ENCODE measurements at regions not wholly inside any gene's neighbourhood (a gene's known extent, or its start where the extent isn't known, plus 50 kb on each side); places are given as distances from the start of the nearest gene placed in this dataset.

- DNase-seq (no peak), ATAC-seq (no peak)
- Histone ChIP-seq H3K27ac (no peak overlapping the region), H3K36me3 (ENCODE audit: insufficient read depth in 1 of 2, low read depth in 1 of 2) (no peaks in the 10 kb centered on the region), H3K9me3 (no peaks in the 10 kb centered on the region), H3K27me3 (ENCODE audit: insufficient read depth in 3 of 3, low read length in 2 of 3) (no peaks in the 10 kb centered on the region), H3K4me3 (no peak overlapping the region), H3K4me1 (no peaks in the 10 kb centered on the region)
- intact Hi-C loops (cut with DNase I), result no loop called here
- WGBS, 3 donors, result 81 to 88% (median 83%) methylated on average over 3 of the region's 3 CpGs
- TF ChIP-seq CTCF (IDR thresholded peaks at IDR 0.05), result no peak
Observed at GRCh38 chr3:106381286-106381938, 512.6 kb upstream of the CBLB start.

GRCh38 chr3:106381939-106382335, 513.1 kb upstream of the CBLB start:
- DNase-seq (no peak), ATAC-seq (no peak)
- no peaks in the 10 kb centered on the region for H3K9me3 ChIP-seq
- intact Hi-C loops (cut with DNase I), result no loop called here
- no peaks in the 10 kb centered on the region for H3K4me1 ChIP-seq
- H3K36me3 ChIP-seq (ENCODE audit: insufficient read depth in 1 of 2, low read depth in 1 of 2), result no peaks in the 10 kb centered on the region
- H3K27ac ChIP-seq, result no peak overlapping the region
- H3K27me3 ChIP-seq (ENCODE audit: insufficient read depth in 3 of 3, low read length in 2 of 3), result no peaks in the 10 kb centered on the region
- TF ChIP-seq CTCF (IDR thresholded peaks at IDR 0.05), result no peak
- no peak overlapping the region for H3K4me3 ChIP-seq

- 86 to 91% (median 91%) methylated on average over 3 of the region's 3 CpGs for WGBS, 3 donors
- H3K27ac ChIP-seq, result no peak overlapping the region
- no peak for TF ChIP-seq CTCF (IDR thresholded peaks at IDR 0.05)
Observed at GRCh38 chr3:106386050-106386449, 517.2 kb upstream of the CBLB start.

GRCh38 chr3:106392915-106393314, 524.1 kb upstream of the CBLB start:
- 94 to 97% (median 96%) methylated on average over 1 of the region's 1 CpG for WGBS, 3 donors
- intact Hi-C loops (cut with DNase I), result no loop called here
- no peak for TF ChIP-seq CTCF (IDR thresholded peaks at IDR 0.05)
- Histone ChIP-seq H3K4me1 (no peaks in the 10 kb centered on the region), H3K27ac (no peak overlapping the region), H3K4me3 (no peak overlapping the region), H3K27me3 (ENCODE audit: insufficient read depth in 3 of 3, low read length in 2 of 3) (no peaks in the 10 kb centered on the region), H3K36me3 (ENCODE audit: insufficient read depth in 1 of 2, low read depth in 1 of 2) (no peaks in the 10 kb centered on the region), H3K9me3 (no peaks in the 10 kb centered on the region)
- DNase-seq (no peak), ATAC-seq (no peak)

More at GRCh38 chr3:106386050-106386449, 517.2 kb upstream of the CBLB start:
- Histone ChIP-seq H3K27me3 (ENCODE audit: insufficient read depth in 3 of 3, low read length in 2 of 3) (no peaks in the 10 kb centered on the region), H3K36me3 (ENCODE audit: insufficient read depth in 1 of 2, low read depth in 1 of 2) (no peaks in the 10 kb centered on the region), H3K9me3 (no peaks in the 10 kb centered on the region), H3K4me1 (no peaks in the 10 kb centered on the region), H3K4me3 (no peak overlapping the region)
- intact Hi-C loops (cut with DNase I), result no loop called here
- no peak for DNase-seq
- no peak for ATAC-seq

DNA sequence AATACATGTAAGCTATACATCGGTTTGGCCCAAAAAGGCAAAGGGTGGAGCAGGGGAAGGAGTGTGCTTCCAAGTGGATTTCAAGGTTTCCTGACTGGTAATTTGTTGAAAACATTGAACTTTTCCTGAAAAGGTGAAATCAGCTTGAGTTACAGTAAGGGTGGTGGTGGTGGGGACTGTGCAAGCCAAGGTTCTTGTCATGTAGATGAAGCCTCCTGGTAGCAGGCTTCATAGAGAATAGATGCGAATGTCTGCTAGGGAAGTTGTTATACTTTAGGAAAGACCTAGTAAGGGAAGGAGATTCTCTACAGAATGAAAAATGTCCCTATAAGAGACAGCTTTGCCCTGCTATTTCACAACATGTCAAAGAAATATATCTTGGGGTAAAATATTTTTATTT, 528.2 kb upstream of the CBLB start:
- intact Hi-C loops (cut with DNase I), result no loop called here
- no peak for ATAC-seq
- TF ChIP-seq CTCF (IDR thresholded peaks at IDR 0.05), result no peak
- Histone ChIP-seq H3K36me3 (ENCODE audit: insufficient read depth in 1 of 2, low read depth in 1 of 2) (no peaks in the 10 kb centered on the region), H3K9me3 (no peaks in the 10 kb centered on the region), H3K27me3 (ENCODE audit: insufficient read depth in 3 of 3, low read length in 2 of 3) (no peaks in the 10 kb centered on the region), H3K4me3 (no peak overlapping the region), H3K4me1 (no peaks in the 10 kb centered on the region), H3K27ac (no peak overlapping the region)
- 91 to 97% (median 95%) methylated on average over 2 of the region's 2 CpGs for WGBS, 3 donors
- no peak for DNase-seq
